ENCODE measurements at regions not wholly inside any gene's neighbourhood (a gene's known extent, or its start where the extent isn't known, plus 50 kb on each side); places are given as distances from the start of the nearest gene placed in this dataset.

DNA sequence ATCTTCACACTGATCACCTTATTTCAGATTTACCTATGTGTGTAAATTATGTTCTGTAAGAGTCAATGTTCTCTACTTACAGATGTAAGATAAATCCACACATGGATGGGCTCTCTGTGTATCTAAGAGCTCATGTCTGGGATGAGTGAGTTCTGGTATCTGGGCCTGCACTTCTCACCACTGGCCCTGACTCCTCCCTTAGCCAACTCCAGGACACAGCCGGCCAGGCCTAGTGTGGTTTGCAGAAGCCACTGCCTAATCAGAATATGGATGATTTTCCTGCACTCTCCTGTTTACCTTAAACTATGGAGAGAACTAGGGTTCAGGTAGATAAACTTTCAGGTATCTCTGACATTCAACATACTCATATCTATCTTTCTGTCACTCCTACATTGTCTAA lies 1284.8 kb downstream of the TMEM121 start:
- DNase-seq: no peak

DNA sequence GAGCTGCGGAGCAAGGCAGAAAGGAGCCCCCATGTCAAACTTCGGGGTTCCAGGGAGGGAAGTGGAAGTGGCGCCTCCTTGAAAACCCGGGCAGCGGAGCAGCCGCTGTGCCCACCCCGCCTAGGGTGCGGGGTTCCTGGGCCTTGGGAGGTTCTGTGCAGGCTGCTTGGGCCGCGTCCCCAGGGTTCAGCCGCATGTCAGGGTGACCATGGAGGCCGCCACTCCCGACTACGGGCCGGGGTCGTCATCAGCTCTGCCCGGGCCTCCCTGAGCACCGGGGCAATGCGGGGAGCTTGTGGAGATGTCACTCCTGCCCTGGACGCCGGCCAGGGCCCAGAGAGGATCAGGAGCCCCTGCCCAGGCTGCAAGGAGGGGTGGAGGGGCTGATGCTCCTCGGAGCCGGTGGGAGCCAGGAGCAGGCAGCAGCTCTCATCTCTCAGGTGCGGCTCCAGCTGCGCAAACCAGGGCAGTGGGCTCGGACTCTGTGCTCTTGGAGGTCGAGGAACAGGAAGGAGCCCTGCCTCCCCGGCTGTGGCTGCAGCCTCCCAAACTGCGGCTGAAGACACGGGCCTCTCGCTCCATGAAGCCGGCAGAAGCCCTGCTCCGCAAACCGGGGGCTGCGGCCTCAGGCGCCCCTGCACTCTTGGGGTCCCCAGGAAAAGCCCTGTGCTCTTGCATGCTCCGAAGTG lies 1286.5 kb downstream of the TMEM121 start:
- DNase-seq: no peak

DNA sequence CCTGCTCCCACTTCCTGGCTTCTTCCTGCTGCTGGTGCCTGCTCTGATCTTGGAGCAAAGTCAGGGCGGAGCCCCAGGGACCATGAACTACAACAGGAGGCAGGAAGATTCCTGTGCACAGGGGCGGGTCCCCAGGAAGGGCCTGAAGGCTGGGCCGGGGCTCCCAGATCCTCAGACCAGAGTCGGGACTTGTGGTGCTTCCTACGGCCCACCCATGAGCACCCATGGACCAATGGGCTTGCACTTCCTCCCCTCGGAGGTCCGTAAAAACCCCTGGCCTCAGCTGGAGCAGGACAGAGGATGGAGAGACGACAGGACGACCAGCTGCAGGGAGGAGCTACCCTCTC lies 1287.1 kb downstream of the TMEM121 start:
- DNase-seq: no peak

DNA sequence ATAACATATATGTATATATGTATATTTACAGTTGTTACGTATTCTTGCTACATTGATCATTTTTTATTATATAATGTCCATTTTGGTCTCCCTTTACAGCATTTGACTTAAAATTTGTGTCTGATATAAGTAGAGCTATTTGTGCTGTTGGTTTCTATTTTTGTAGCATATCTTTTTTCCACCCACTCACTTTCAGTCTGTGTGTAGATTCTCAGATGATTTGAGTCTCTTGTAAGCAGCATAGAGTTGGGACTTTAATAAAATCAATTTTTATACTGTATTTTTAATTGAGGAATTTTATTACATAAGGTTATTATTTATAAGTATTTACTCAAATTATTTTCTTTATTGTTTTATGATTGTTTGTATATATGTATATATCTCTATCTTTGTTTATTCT lies 1293.7 kb downstream of the TMEM121 start:
- no peak for DNase-seq

DNA sequence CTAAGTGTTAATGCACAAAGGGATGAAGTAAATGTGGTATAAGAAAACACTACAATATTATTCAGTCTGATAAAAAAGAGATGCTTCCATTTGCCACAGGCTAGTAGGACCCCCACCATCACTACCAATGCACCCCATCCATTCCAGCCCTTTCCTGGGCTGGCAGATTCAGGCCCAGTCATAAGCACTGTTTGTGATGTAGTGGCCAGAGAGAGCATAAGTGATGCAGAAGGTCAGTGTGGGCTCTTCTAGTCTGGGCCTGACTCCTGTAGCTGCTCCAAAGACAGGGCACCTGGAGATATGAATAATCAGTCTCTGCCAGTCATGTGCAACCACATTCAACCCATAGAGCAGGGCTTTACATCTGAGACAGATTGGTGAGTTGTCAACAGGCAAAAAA lies 1294.7 kb downstream of the TMEM121 start:
- DNase-seq: no peak

DNA sequence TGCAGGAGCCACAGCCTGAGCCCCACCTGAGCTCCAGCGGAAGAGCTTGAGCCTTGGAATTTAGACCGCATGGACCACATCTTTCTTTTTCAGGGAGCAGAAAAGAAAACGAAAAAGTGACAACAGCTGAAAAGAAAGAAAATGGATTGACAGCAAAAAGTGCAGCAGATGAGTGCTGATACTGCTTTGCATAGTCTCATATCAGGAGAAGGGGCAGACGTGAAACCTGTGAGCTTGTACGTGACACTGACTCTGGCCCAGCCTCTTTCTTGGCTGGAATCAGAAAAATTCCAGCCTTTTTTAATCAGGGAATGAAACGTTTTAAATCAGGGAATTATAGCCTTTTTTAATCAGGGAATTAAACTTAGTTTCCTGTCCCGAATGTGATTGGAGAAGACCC lies 1296.5 kb downstream of the TMEM121 start:
- no peak for DNase-seq

DNA sequence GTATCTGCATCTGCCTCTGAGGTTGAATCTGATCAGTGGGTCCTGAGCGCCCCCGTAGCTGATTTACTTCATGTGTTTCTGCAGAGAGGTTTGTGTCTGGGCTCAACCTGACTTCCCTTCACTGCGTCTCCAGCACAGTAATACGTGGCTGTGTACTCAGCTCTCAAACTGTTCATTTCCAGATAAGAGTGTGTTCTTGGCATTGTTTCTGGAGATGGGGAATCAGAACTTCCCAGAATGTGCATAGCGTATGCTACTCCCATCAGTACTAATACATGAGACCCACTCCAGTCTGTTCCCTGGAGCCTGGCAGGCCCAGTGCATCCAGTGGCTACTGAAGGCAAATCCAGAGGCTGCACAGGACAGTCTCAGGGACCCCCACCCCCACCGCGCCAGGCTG lies 1297.2 kb downstream of the TMEM121 start:
- DNase-seq: no peak

DNA sequence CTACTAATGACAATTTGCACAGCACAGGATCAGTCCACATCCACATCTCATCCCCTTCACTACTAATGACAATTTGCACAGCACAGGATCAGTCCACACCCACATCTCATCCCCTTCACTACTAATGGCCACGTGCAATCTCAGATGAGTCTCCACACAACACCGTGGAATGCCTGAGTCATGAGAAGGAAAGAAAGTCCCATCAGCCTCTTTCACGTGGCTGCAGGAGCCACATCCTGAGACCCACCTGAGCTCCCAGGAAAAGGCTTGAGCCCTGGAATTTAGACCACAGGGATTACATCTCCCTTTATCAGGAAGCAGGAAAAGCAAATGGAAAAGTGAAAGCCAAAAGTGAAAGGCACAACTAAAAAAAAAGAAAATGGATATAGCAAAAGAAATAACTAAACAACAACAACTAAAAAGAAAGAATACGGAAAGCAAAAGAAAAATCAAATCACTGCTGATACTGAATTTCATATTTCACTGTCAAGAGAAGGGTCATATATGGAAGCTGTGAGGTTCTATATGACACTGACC lies 1300.5 kb downstream of the TMEM121 start:
- DNase-seq: no peak

DNA sequence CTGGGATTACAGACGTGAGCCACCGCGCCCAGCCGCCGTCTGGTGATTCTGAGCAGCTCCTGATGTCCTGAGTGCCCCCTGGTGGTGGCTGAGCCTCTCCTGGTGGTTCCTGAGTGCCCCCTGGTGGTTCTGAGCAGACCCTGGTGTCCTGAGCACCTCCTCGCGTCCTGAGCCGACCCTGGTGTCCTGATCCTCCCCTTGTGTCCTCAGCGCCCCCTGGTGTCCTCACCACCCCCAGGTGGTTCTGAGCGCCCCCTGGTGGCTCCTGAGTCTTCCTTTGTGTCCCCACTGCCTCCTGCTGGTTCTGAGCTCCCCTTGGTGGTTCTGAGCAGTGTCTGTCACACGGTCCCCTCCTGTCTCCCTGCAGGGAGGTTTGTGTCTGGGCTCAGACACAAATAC lies 1304.9 kb downstream of the TMEM121 start:
- no peak for DNase-seq

DNA sequence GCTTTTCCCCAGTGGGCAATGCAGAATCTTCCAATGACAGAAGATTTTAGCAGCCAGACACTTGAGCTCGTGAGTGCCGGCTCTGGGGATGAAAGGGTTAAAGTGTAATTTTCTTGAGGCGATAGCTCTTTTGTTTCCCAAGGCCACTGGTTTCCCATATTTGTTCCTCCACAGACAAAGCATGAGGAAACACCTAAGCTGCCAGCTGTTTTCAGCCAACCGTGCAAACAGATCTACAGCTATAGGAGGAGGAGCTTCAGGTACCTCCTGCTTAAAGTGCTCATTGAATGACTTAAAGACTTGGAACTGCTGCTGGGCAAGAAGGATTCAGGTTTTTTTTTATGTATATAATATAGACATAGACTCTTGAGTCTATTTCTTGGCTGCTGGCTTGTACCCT lies 1311.5 kb downstream of the TMEM121 start:
- no peak for DNase-seq

DNA sequence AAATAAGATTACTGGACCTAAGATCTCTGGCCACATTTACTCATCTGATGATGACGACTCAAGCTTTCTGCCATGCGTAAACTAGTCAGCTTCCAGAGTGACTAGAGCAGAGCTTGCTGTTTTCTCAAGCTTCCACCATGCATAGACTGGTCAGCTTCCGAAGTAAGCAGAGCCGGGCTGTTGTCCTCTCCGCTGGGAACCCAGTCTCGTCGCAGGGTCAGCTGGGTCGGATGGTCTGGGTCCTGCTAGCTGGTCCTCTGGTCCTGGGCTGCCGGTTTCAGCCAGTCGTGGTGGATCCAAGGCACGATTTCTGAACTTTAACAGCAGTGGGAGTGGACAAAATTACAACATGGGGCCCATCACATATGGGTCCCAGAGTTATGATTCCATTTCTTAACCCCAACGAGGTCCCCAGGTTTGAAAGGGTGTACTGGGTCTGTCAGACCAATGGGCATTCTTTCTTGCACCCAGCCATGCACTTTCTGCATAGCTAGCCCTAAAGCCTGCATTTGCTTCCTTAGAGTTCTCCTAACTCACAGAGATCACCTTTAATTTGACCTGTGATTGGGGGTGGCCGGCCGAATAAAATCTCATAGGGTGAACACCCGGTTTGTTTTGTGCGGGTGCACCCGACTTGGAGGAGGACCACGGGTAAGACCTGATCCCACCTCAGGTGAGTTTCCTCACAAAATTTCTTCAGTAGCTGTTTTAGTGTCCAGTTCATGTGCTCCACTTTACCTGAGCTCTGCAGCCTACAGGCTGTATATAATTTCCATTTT lies 1312.8 kb downstream of the TMEM121 start:
- no peak for DNase-seq

DNA sequence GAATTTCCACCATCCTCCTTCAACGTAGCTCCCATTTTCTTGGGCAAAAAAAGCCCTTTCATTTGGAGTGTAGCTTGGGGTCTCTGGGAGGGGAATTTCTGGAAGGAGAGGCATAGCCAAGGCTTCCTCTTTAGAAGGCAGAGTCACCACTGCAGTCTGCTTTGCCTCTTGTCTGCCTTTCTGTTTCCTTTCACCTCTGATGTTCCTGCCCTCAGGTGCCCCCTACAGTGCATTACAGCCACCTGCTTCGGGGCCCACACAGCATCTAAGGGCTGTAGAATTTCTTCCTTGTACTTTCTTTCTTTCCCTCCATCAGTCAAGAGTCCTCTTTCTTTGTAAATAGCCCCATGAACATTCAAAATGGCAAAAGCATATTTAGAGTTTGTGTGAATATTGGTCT lies 1313.9 kb downstream of the TMEM121 start:
- no peak for DNase-seq

DNA sequence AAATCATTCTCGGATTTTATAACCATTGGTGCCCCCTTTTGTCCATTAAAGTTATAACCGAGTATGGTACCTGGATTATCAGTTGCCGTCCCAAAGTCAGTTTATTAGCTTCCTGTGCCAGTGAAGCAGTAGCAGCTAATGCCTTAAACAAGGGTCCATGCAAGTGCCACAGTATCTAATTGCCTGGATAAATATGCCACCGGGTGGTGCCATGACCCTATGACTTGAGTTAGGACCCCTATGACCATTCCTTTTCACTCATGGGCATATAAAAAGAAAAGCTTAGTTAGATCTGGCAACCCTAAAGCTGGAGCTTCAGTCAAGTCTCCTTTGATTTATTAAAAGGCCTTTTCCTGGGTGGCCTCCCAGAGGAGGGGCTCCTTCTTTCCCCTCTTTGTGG lies 1314.6 kb downstream of the TMEM121 start:
- no peak for DNase-seq

DNA sequence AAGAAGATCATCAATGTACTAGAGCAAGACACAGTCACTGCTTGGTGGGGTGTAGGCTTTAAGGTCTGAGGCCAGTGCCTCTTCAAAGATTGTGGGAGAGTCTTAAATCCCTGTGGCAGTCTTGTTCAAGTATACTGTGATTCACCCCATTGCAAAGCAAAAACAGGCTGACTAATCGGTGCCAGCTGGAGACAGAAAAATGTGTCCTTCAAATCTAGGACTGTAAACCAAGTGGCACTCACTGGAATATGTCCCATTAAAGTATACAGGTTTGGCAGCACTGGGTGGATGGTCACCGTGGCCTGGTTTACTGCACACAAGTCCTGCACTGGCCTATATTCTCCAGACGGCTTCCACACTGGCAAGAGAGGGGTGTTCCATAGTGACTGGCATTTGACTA lies 1315.3 kb downstream of the TMEM121 start:
- no peak for DNase-seq

DNA sequence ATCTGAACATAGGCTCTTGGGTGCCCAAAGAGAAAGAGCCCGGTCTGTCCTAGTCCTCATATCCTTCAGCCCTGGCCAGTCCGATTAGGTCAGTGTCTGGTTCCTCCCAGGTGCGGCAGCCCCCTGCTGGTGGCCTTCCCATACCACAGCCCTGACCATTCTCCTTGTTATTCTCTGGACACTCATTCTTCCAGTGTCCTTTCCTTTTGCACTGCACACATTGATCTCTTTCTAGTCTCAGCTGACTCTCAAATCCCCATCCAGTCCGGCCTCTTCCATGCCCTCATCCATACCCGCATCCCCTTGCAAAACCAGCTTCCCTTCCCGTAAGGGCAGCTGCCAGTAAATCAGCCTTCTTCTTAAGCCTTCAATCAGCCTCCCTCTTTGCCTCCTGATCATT lies 1316.3 kb downstream of the TMEM121 start:
- no peak for DNase-seq

DNA sequence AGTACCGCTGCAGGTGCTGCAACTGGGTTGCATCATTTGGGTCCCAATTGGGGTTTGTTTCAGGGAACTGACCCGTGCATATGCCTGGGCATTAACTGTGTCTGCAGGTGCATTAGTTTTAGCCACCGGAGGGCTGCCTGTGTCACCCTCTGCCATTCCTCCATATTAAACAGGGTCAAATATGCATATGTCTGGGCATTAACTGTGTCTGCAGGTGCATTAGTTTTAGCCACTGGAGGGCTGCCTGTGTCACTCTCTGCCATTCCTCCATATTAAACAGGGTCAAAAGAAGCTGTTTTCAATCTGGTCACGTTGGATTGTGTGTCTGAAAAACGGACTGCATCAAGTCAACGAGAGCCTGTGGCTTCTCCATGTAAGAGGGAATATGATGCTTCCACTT lies 1317.0 kb downstream of the TMEM121 start:
- no peak for DNase-seq

DNA sequence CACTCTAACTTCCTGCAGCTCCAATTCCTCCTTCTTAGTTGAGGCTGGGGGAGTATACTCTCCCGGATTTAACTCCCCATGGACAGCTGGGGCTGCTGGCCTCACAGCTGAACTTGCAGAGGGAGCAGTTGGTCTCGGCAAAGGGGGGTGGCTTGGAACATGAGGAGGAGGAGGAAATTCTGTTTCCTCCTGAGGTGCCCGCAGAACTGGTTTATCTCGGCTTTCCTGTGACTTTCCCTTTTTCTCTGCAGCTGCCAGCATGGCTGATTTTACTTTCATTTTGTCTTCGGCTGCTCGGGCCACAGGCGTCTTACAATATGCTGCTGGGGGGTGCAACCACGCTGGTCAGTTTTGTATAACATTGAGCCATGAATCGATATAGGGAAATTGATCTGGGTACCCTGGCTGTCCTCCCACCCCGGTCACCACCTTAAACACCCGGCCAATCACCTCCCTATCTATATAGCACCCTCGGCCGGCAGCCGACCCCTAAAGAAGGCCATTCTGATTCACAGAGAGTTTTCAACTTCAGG lies 1317.6 kb downstream of the TMEM121 start:
- DNase-seq: peak; percentile 42

DNA sequence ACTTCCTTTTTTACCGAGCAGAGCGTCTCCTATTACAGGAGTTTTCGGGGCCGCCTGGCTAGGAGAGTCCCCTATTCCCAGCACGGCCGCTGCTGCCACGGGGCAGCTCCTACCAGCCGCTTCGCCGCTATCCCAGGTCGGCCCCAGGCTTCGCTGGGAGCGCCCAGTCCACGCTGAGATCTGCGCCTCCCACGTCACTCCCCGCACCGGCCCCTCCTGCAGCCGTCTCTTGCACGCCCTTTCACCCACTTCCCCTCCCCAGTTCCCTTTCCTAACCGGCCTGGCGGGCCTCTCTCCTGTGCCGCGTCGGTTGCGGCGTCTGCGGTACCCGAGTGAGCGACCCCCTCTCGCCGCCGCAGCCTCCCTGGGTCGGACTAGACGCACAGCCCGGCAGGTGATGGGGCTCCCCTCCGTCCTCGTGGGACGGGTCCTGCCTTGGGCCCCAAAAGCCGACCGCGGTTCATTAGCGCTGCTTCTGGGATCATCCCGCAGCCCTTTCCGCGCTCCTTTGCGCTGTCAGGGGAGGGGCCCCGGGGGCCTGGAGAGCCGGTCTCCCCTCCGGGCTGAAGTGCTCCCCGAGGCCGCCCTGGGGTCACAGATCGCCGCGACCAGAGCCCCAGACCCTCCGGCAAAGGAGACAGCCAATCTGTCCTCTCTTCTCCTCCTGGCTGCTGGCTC lies 1318.4 kb downstream of the TMEM121 start:
- peak; percentile 56 for DNase-seq

DNA sequence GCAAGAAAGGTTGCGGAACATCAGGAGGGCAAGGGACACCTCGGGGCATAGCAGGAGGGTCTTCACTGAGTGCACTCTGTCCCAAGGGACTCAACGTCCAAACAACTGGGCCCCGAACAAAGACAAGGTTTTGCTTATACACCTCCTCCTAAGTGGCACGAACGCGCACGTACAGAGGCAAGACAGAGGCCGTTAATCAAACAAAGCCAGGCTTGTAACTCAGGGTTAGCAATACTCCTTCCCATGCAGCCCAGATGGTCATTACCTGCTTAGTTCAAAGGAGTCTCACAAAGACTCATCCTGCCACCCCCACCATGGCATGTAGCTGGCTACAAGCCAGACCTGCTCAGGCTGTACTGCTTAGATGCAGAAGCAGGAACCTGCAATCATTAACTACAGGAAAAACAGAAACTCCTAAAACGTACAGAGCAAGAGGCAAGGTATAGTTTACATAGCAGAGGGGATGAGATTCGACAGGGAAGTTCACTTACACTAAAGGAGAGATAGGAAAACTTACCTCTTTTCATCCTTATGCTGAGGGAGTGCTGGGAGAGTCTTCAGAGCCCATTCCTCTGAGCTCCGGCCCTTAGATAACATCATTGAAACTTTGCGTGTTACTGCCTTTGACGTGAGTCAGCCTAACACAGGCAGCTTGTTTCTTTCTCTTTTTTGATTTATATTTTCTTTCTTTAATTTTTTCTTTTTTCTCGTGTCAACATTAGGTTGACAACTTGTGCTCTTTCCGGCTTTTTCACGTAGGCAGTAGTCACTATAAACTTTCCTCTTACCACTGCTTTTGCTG lies 1319.1 kb downstream of the TMEM121 start:
- DNase-seq: peak; percentile 28

DNA sequence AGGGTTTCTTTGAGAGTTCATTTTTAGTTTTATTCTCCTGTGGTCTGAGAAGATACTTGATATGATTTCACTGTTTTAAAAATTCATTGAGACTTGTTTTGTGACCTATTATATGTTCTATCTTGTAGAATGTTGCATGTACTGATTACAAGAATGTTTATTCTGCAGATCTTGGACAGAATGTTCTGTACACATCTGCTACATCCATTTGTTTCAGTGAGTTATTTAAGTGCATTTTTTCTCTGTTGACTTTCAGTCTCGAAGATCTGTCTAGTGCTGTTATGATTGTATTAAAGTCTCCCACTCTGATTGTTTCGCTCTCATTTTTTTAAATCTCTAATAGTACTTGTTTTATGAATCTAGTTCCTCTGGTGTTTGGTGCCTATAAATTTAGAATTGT lies 1319.8 kb downstream of the TMEM121 start:
- DNase-seq: no peak

DNA sequence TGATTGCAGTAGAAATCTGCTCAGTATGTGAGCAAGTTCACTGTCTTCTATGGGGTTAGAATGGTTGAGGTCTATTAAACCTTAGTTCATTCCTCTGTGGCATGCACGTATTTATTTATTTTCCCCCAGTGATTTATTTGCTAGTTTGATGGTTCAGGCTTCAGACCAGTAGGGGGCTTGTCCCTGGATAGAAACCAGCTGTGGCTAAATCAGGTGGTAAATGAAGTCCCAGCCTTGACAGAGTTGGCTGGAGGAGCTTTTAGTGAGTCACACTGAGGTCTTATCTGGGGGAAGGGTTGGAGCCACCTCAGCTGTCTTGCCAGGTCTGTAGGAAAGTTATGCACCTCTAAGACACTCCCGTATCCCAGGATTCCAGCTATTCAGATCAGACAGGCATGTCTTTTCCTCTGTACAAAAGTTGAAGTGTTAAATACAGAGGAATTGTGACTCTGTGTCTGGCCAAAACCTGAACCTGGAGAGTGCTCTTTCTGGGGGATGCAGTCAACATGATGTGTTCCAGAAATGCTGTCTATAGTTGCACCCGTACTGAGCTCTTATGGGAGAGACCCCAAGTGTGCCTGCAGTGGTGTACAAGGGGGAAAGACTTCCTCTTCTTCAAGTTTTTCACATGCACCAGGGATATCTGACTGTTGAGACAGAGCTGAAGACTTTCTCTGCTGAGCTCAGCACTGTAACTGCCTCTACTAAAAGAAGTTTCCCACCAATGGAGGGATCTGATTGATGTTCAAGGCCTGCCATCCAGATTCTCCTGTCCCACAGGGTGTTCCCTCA lies 1322.1 kb downstream of the TMEM121 start:
- no peak for DNase-seq

Measured in CD4-positive, alpha-beta T cell treated with Interleukin-4 for 4 hours (primary cell).